Liver (tissue), 8 donors: ENCODE measurements at regions not wholly inside any gene's neighbourhood (a gene's known extent, or its start where the extent isn't known, plus 50 kb on each side); places are given as distances from the start of the nearest gene placed in this dataset.

Source experiments
- DNase-seq: peaks from one replicate; pipeline ENCODE4 v3.0.0-alpha.2; 2017; ENCODE audit warnings: low spot score
- H3K27ac ChIP-seq, 2 donors: one replicate each; pipeline ENCODE4 v1.7.0; 2013; ENCODE audit warnings: inconsistent platforms in 2 of 2, low read length in 2 of 2, control low read depth in 1 of 2, low read depth in 1 of 2, mild to moderate bottlenecking in 1 of 2
- H3K27me3 ChIP-seq, 4 donors: one replicate each; pipeline versions ENCODE4 v1.6.1 to v1.7.0; 2013; ENCODE audit warnings: low read length in 3 of 4, inconsistent platforms in 1 of 4, mild to moderate bottlenecking in 1 of 4, moderate library complexity in 1 of 4; ENCODE audit not compliant: control insufficient read depth in 4 of 4, insufficient read depth in 4 of 4
- H3K36me3 ChIP-seq, 4 donors: one replicate each; pipeline versions ENCODE4 v1.6.1 to v1.7.0; 2013; ENCODE audit warnings: low read length in 3 of 4, mild to moderate bottlenecking in 3 of 4, low read depth in 1 of 4, moderate library complexity in 1 of 4; ENCODE audit not compliant: control insufficient read depth in 4 of 4, insufficient read depth in 3 of 4
- H3K4me1 ChIP-seq, 4 donors: one replicate each; pipeline versions ENCODE4 v1.6.1 to v1.7.0; 2013; ENCODE audit warnings: low read length in 3 of 4, mild to moderate bottlenecking in 3 of 4, moderate library complexity in 1 of 4; ENCODE audit not compliant: control insufficient read depth in 4 of 4, insufficient read depth in 4 of 4
- H3K4me3 ChIP-seq, 3 donors: one replicate each; pipeline versions ENCODE4 v1.6.1 to v1.7.0; 2013; ENCODE audit warnings: low read length in 3 of 3, control low read depth in 1 of 3, low read depth in 1 of 3, mild to moderate bottlenecking in 1 of 3
- H3K9ac ChIP-seq, 2 donors: one replicate each; pipeline ENCODE4 v1.7.0; 2013; ENCODE audit warnings: low read length in 2 of 2, mild to moderate bottlenecking in 2 of 2, moderate library complexity in 2 of 2, control low read depth in 1 of 2, low read depth in 1 of 2
- H3K9me3 ChIP-seq, 4 donors: one replicate each; pipeline versions ENCODE4 v1.6.1 to v1.7.0; 2013; ENCODE audit warnings: low read length in 3 of 4; ENCODE audit not compliant: control insufficient read depth in 4 of 4
- EGR1 ChIP-seq, 2 donors: IDR thresholded peaks; 2 replicates each; pipeline ENCODE4 v1.6.1; 2016 to 2018; ENCODE audit warnings: antibody characterized with exemption in 2 of 2, low read depth in 2 of 2
- FOXA1 ChIP-seq: IDR thresholded peaks from 2 replicates; pipeline ENCODE4 v1.6.1; 2016; ENCODE audit warnings: antibody characterized with exemption
- FOXA2 ChIP-seq: IDR thresholded peaks from 2 replicates; pipeline ENCODE4 v1.6.1; 2016; ENCODE audit warnings: antibody characterized with exemption
- GABPA ChIP-seq, 2 donors: IDR thresholded peaks in 1 of 2; conservative IDR thresholded peaks in 1 of 2; 2 replicates each; pipeline ENCODE4 v1.6.1; 2016; ENCODE audit warnings: antibody characterized with exemption in 2 of 2, mild to moderate bottlenecking in 1 of 2, moderate library complexity in 1 of 2
- HNF4A ChIP-seq, 2 donors: conservative IDR thresholded peaks; 2 replicates each; pipeline ENCODE4 v1.6.1; 2016; ENCODE audit warnings: antibody characterized with exemption in 2 of 2, mild to moderate bottlenecking in 2 of 2
- HNF4G ChIP-seq: IDR thresholded peaks from 2 replicates; pipeline ENCODE4 v1.6.1; 2016; ENCODE audit warnings: antibody characterized with exemption
- JUND ChIP-seq, 2 donors: IDR thresholded peaks; 2 replicates each; pipeline ENCODE4 v1.6.1; 2016; ENCODE audit warnings: antibody characterized with exemption in 2 of 2
- NR2F2 ChIP-seq: IDR thresholded peaks from 2 replicates; pipeline ENCODE4 v1.6.1; 2016; ENCODE audit warnings: antibody characterized with exemption
- RAD21 ChIP-seq, 2 donors: IDR thresholded peaks; 2 replicates each; pipeline ENCODE4 v1.6.1; 2016; ENCODE audit warnings: antibody characterized with exemption in 2 of 2, mild to moderate bottlenecking in 2 of 2
- RXRA ChIP-seq, 2 donors: IDR thresholded peaks; 2 replicates each; pipeline ENCODE4 v1.6.1; 2017 to 2018; ENCODE audit warnings: antibody characterized with exemption in 2 of 2, mild to moderate bottlenecking in 1 of 2
- SP1 ChIP-seq: IDR thresholded peaks from 2 replicates; pipeline ENCODE4 v1.6.1; 2018; ENCODE audit warnings: antibody characterized with exemption, mild to moderate bottlenecking
- TAF1 ChIP-seq: conservative IDR thresholded peaks from 2 replicates; pipeline ENCODE4 v1.6.1; 2016; ENCODE audit warnings: antibody characterized with exemption, mild to moderate bottlenecking
- YY1 ChIP-seq: IDR thresholded peaks from 2 replicates; pipeline ENCODE4 v1.6.1; 2016; ENCODE audit warnings: antibody characterized with exemption, mild to moderate bottlenecking
- WGBS: extraction: QIAGEN DNeasy Blood & Tissue Kit; methylation state at CpG from one replicate; pipeline ENCODE4 v1.1.7; 2013; 5-methylcytosine and 5-hydroxymethylcytosine counted together
- TF ChIP-seq, protein P1 (sequence below): IDR thresholded peaks from 2 replicates; pipeline ENCODE4 v1.6.1; 2016; ENCODE audit warnings: antibody characterized with exemption
- TF ChIP-seq, protein P2 (sequence below): IDR thresholded peaks from 2 replicates; pipeline ENCODE4 v1.6.1; 2016; ENCODE audit warnings: antibody characterized with exemption
- TF ChIP-seq, protein P3 (sequence below): fragments of 150-350 bp; IDR thresholded peaks from 2 replicates; pipeline ENCODE4 v1.5.1; 2017; ENCODE audit warnings: improper control_type of control experiment, low read depth, low read length; ENCODE audit not compliant: missing input control
- TF ChIP-seq, protein P4 (sequence below): IDR thresholded peaks from 2 replicates; pipeline ENCODE4 v1.6.1; 2016; ENCODE audit warnings: antibody characterized with exemption, mild to moderate bottlenecking
- TF ChIP-seq, protein P5 (sequence below): IDR thresholded peaks from 2 replicates; pipeline ENCODE4 v1.6.1; 2016; ENCODE audit warnings: antibody characterized with exemption
- donor health status: healthy.
- donor health status: healthy.
- donor health status: healthy.
- donor health status: healthy.
- donor health status: healthy.

DNA sequence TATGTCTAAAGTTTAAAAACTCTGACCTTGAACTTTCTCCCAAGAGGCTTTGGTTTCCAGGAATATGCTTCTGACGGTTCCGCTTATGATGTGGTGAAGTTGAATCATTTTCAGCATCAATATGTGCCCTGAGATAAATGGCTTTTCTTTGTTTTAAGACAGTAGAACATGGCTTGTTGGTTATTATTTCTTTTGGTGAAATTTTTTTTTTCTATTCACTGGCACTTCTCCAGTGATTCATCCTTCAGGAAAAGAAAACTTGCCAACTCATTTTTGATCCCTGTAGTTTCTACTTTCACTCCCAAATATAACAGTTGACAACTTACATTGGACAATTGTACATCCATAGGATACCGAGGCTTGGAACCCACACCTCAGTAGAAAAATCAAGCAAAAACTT, 1301.2 kb upstream of the FLRT2 start:
- Histone ChIP-seq H3K27ac (no peak overlapping the region), H3K9ac (no peak overlapping the region), H3K27me3 (no peaks in the 10 kb centered on the region), H3K4me1 (no peaks in the 10 kb centered on the region), H3K9me3 (no peaks in the 10 kb centered on the region), H3K4me3 (no peak overlapping the region), H3K36me3 (no peaks in the 10 kb centered on the region)
- TF ChIP-seq RAD21 (IDR thresholded peaks at IDR 0.05) = no peak
- no peak for TF ChIP-seq TAF1
- no peak for TF ChIP-seq FOXA1
- TF ChIP-seq, protein P1, sequence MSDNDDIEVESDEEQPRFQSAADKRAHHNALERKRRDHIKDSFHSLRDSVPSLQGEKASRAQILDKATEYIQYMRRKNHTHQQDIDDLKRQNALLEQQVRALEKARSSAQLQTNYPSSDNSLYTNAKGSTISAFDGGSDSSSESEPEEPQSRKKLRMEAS = no peak
- no peak for TF ChIP-seq HNF4G
- no peak for TF ChIP-seq FOXA2
- no peak for TF ChIP-seq YY1
- TF ChIP-seq, protein P2, sequence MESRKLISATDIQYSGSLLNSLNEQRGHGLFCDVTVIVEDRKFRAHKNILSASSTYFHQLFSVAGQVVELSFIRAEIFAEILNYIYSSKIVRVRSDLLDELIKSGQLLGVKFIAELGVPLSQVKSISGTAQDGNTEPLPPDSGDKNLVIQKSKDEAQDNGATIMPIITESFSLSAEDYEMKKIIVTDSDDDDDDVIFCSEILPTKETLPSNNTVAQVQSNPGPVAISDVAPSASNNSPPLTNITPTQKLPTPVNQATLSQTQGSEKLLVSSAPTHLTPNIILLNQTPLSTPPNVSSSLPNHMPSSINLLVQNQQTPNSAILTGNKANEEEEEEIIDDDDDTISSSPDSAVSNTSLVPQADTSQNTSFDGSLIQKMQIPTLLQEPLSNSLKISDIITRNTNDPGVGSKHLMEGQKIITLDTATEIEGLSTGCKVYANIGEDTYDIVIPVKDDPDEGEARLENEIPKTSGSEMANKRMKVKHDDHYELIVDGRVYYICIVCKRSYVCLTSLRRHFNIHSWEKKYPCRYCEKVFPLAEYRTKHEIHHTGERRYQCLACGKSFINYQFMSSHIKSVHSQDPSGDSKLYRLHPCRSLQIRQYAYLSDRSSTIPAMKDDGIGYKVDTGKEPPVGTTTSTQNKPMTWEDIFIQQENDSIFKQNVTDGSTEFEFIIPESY = no peak
- no peak for TF ChIP-seq HNF4A (conservative IDR thresholded peaks at IDR 0.05)
- TF ChIP-seq RXRA (IDR thresholded peaks at IDR 0.05) = no peak
- no peak for TF ChIP-seq GABPA (IDR thresholded peaks at IDR 0.05 in 1 of 2, conservative IDR thresholded peaks at IDR 0.05 in 1 of 2)
- no peak for TF ChIP-seq EGR1 (IDR thresholded peaks at IDR 0.05; ENCODE audit: low read depth in 2 of 2)
- TF ChIP-seq, protein P3, sequence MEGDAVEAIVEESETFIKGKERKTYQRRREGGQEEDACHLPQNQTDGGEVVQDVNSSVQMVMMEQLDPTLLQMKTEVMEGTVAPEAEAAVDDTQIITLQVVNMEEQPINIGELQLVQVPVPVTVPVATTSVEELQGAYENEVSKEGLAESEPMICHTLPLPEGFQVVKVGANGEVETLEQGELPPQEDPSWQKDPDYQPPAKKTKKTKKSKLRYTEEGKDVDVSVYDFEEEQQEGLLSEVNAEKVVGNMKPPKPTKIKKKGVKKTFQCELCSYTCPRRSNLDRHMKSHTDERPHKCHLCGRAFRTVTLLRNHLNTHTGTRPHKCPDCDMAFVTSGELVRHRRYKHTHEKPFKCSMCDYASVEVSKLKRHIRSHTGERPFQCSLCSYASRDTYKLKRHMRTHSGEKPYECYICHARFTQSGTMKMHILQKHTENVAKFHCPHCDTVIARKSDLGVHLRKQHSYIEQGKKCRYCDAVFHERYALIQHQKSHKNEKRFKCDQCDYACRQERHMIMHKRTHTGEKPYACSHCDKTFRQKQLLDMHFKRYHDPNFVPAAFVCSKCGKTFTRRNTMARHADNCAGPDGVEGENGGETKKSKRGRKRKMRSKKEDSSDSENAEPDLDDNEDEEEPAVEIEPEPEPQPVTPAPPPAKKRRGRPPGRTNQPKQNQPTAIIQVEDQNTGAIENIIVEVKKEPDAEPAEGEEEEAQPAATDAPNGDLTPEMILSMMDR = no peak
- TF ChIP-seq JUND (IDR thresholded peaks at IDR 0.05) = no peak
- TF ChIP-seq, protein P4, sequence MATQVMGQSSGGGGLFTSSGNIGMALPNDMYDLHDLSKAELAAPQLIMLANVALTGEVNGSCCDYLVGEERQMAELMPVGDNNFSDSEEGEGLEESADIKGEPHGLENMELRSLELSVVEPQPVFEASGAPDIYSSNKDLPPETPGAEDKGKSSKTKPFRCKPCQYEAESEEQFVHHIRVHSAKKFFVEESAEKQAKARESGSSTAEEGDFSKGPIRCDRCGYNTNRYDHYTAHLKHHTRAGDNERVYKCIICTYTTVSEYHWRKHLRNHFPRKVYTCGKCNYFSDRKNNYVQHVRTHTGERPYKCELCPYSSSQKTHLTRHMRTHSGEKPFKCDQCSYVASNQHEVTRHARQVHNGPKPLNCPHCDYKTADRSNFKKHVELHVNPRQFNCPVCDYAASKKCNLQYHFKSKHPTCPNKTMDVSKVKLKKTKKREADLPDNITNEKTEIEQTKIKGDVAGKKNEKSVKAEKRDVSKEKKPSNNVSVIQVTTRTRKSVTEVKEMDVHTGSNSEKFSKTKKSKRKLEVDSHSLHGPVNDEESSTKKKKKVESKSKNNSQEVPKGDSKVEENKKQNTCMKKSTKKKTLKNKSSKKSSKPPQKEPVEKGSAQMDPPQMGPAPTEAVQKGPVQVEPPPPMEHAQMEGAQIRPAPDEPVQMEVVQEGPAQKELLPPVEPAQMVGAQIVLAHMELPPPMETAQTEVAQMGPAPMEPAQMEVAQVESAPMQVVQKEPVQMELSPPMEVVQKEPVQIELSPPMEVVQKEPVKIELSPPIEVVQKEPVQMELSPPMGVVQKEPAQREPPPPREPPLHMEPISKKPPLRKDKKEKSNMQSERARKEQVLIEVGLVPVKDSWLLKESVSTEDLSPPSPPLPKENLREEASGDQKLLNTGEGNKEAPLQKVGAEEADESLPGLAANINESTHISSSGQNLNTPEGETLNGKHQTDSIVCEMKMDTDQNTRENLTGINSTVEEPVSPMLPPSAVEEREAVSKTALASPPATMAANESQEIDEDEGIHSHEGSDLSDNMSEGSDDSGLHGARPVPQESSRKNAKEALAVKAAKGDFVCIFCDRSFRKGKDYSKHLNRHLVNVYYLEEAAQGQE = no peak
- no peak for TF ChIP-seq SP1
- no peak for TF ChIP-seq NR2F2
- TF ChIP-seq, protein P5, sequence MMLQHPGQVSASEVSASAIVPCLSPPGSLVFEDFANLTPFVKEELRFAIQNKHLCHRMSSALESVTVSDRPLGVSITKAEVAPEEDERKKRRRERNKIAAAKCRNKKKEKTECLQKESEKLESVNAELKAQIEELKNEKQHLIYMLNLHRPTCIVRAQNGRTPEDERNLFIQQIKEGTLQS = no peak
- WGBS = 78% methylated on average over 3 of the region's 3 CpGs
- DNase-seq = no peak

DNA sequence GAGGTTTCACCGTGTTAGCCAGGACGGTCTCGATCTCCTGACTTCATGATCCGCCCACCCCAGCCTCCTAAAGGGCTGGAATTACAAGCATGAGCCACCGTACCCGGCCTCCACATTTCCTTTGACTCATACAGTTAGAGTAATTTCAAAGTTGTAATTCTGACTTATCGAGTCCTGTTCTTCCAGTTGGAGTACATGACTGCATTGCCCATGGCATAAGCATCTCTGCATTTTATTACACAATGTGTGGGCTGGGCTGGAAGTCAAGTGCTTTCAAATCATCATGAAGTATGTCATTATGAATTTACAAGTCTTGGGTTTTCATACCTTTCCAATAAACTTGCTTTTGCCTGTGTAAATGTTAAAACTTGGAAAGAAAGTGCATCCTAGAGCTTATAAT, 1295.7 kb upstream of the FLRT2 start:
- no peak for TF ChIP-seq RAD21 (IDR thresholded peaks at IDR 0.05)
- no peak for TF ChIP-seq HNF4A (conservative IDR thresholded peaks at IDR 0.05)
- TF ChIP-seq EGR1 (IDR thresholded peaks at IDR 0.05; ENCODE audit: low read depth in 2 of 2) = no peak
- no peak for TF ChIP-seq NR2F2
- TF ChIP-seq, protein P1 = no peak
- no peaks in the 10 kb centered on the region for H3K4me1 ChIP-seq
- no peak overlapping the region for H3K9ac ChIP-seq
- no peak overlapping the region for H3K27ac ChIP-seq
- no peak for DNase-seq
- no peak overlapping the region for H3K4me3 ChIP-seq
- WGBS = 74% methylated on average over 7 of the region's 7 CpGs
- H3K36me3 ChIP-seq = no peaks in the 10 kb centered on the region
- no peaks in the 10 kb centered on the region for H3K27me3 ChIP-seq
- H3K9me3 ChIP-seq = no peaks in the 10 kb centered on the region
